WTC11 (cell line): ENCODE measurements at regions not wholly inside any gene's neighbourhood (a gene's known extent, or its start where the extent isn't known, plus 50 kb on each side); places are given as distances from the start of the nearest gene placed in this dataset.

ENCODE experiments used
- ATAC-seq: fragments of 200-7000 bp; cut with Tn5 transposase; 2 replicates; pipeline ENCODE4 v1.10.0; 2021; ENCODE audit warnings: mild to moderate bottlenecking, moderate library complexity
- CTCF ChIA-PET: fragments of 300-600 bp; sonication (Branson Sonifier 250); formaldehyde crosslinking; loops from one replicate; lab custom pipeline; 2021; ENCODE audit warnings: antibody characterized with exemption; lab: Charles Lee
- POLR2A ChIA-PET: fragments of 350-600 bp; sonication (Branson Sonifier 250); formaldehyde crosslinking; loops from one replicate; lab custom pipeline; 2021; ENCODE audit warnings: antibody characterized with exemption; lab: Charles Lee
- DNase-seq: peaks from one replicate; pipeline ENCODE4 v3.0.0; 2021; ENCODE audit warnings: low spot score
- H3K27ac Mint-ChIP-seq: 2 replicates; pipeline ENCODE4 v1.8.0; 2021; ENCODE audit warnings: mixed read lengths
- H3K27me3 Mint-ChIP-seq: 2 replicates; pipeline ENCODE4 v1.8.0; 2021; ENCODE audit warnings: low read depth, mild to moderate bottlenecking, moderate library complexity, mixed read lengths
- H3K36me3 Mint-ChIP-seq: 2 replicates; pipeline ENCODE4 v1.8.0; 2021; ENCODE audit warnings: mixed read lengths
- H3K4me1 Mint-ChIP-seq: 2 replicates; pipeline ENCODE4 v1.8.0; 2022; ENCODE audit warnings: mixed read lengths
- H3K4me3 Mint-ChIP-seq: 2 replicates; pipeline ENCODE4 v1.8.0; 2021; ENCODE audit warnings: mild to moderate bottlenecking, moderate library complexity, mixed read lengths
- H3K9me3 Mint-ChIP-seq: 2 replicates; pipeline ENCODE4 v1.8.0; 2021; ENCODE audit warnings: mixed read lengths
- AR ChIP-seq: fragments of 250-450 bp; sonication (Bioruptor Pico); IDR thresholded peaks from 2 replicates; pipeline ENCODE4 v1.9.0; 2021; ENCODE audit warnings: mild to moderate bottlenecking
- ARID4B ChIP-seq: sonication (generic); formaldehyde crosslinking; IDR thresholded peaks from 2 replicates; pipeline ENCODE4 v1.8.0; 2023; ENCODE audit warnings: missing genetic modification reagents, mild to moderate bottlenecking, borderline replicate concordance
- ATF2 ChIP-seq: sonication (generic); formaldehyde crosslinking; IDR thresholded peaks from 2 replicates; pipeline ENCODE4 v1.8.1; 2022; ENCODE audit warnings: low read depth, missing genetic modification reagents, borderline replicate concordance
- ATF3 ChIP-seq: sonication (generic); formaldehyde crosslinking; conservative IDR thresholded peaks from 2 replicates; pipeline ENCODE4 v1.8.1; 2022; ENCODE audit warnings: mild to moderate bottlenecking, missing genetic modification reagents
- ATF6 ChIP-seq: sonication (generic); formaldehyde crosslinking; IDR thresholded peaks from 2 replicates; pipeline ENCODE4 v1.8.1; 2023; ENCODE audit warnings: mild to moderate bottlenecking, missing genetic modification reagents
- CDX4 ChIP-seq: fragments of 250-450 bp; sonication (Bioruptor Pico); IDR thresholded peaks from 2 replicates; pipeline ENCODE4 v1.9.0; 2021; ENCODE audit warnings: moderate library complexity, mild to moderate bottlenecking, inconsistent platforms, borderline replicate concordance
- EMX1 ChIP-seq: fragments of 250-450 bp; sonication (Bioruptor Pico); IDR thresholded peaks from 2 replicates; pipeline ENCODE4 v1.8.0; 2021; ENCODE audit warnings: mild to moderate bottlenecking
- ESRRA ChIP-seq: sonication (generic); formaldehyde crosslinking; IDR thresholded peaks from 2 replicates; pipeline ENCODE4 v1.8.1; 2022; ENCODE audit warnings: mild to moderate bottlenecking, missing genetic modification reagents, borderline replicate concordance
- GABPB1 ChIP-seq: sonication (generic); formaldehyde crosslinking; IDR thresholded peaks from 2 replicates; pipeline ENCODE4 v1.8.1; 2023; ENCODE audit warnings: mild to moderate bottlenecking, missing genetic modification reagents
- HMGA2 ChIP-seq: fragments of 250-450 bp; sonication (Bioruptor Pico); IDR thresholded peaks from 2 replicates; pipeline ENCODE4 v1.4.0; 2021; ENCODE audit warnings: mild to moderate bottlenecking, moderate library complexity
- HMGXB4 ChIP-seq: sonication (generic); formaldehyde crosslinking; IDR thresholded peaks from 2 replicates; pipeline ENCODE4 v1.8.1; 2023; ENCODE audit warnings: mild to moderate bottlenecking, moderate library complexity, missing genetic modification reagents
- MXD4 ChIP-seq: fragments of 250-450 bp; sonication (Bioruptor Pico); IDR thresholded peaks from 2 replicates; pipeline ENCODE4 v1.8.0; 2021; ENCODE audit warnings: mild to moderate bottlenecking, moderate library complexity, borderline replicate concordance
- PREB ChIP-seq: sonication (generic); formaldehyde crosslinking; IDR thresholded peaks from 2 replicates; pipeline ENCODE4 v1.8.1; 2022; ENCODE audit warnings: mild to moderate bottlenecking, missing genetic modification reagents, moderate library complexity, borderline replicate concordance
- PRRX2 ChIP-seq: fragments of 250-450 bp; sonication (Bioruptor Pico); IDR thresholded peaks from 2 replicates; pipeline ENCODE4 v1.8.0; 2021; ENCODE audit warnings: mild to moderate bottlenecking
- SMAD3 ChIP-seq: sonication (generic); formaldehyde crosslinking; IDR thresholded peaks from 2 replicates; pipeline ENCODE4 v1.8.0; 2022; ENCODE audit warnings: missing genetic modification reagents, mild to moderate bottlenecking, borderline replicate concordance
- SOX15 ChIP-seq: fragments of 250-450 bp; sonication (Bioruptor Pico); IDR thresholded peaks from 2 replicates; pipeline ENCODE4 v1.9.0; 2021; ENCODE audit warnings: mild to moderate bottlenecking
- ZBTB21 ChIP-seq: sonication (generic); formaldehyde crosslinking; IDR thresholded peaks from 2 replicates; pipeline ENCODE4 v1.8.1; 2023; ENCODE audit warnings: mild to moderate bottlenecking, missing genetic modification reagents, borderline replicate concordance
- ZNF121 ChIP-seq: sonication (generic); formaldehyde crosslinking; IDR thresholded peaks from 2 replicates; pipeline ENCODE4 v1.8.0; 2023; ENCODE audit warnings: missing genetic modification reagents

GRCh38 chr4:81348086-81348777 is 123.5 kb downstream of the RASGEF1B start (continued):
- TF ChIP-seq GABPB1 (no peak), EMX1 (CRISPR knock-in tag) (no peak)

- no peak for ATAC-seq
- Mint-ChIP-seq H3K27me3 (no peaks in the 10 kb centered on the region), H3K9me3 (no peaks in the 10 kb centered on the region), H3K36me3 (no peaks in the 10 kb centered on the region), H3K4me1 (peaks cover 7% of the 10 kb centered on the region), H3K27ac (no peak overlapping the region), H3K4me3 (no peak overlapping the region)
- CTCF ChIA-PET: no interaction called here
- POLR2A ChIA-PET: no interaction called here
- no peak for TF ChIP-seq ESRRA
- TF ChIP-seq ATF2 (CRISPR knock-in tag): no peak
- TF ChIP-seq ZBTB21 (CRISPR knock-in tag): no peak
- no peak for TF ChIP-seq ATF6
- no peak for TF ChIP-seq SOX15 (CRISPR knock-in tag)
- TF ChIP-seq HMGXB4 (CRISPR knock-in tag): no peak
- DNase-seq: no peak
Measured at GRCh38 chr4:81346719-81347118, 125.0 kb downstream of the RASGEF1B start.

GRCh38 chr4:81343536-81343935 is 128.2 kb downstream of the RASGEF1B start:
- no peaks in the 10 kb centered on the region for H3K9me3 Mint-ChIP-seq
- H3K27me3 Mint-ChIP-seq: no peaks in the 10 kb centered on the region
- POLR2A ChIA-PET: no interaction called here
- DNase-seq (no peak), ATAC-seq (no peak)
- no peaks in the 10 kb centered on the region for H3K36me3 Mint-ChIP-seq
- H3K4me1 Mint-ChIP-seq: peaks cover 7% of the 10 kb centered on the region
- no peak overlapping the region for H3K4me3 Mint-ChIP-seq
- H3K27ac Mint-ChIP-seq: no peak overlapping the region
- CTCF ChIA-PET: interaction anchor here (1.2 kb wide), 2 partner anchors 8 to 274 kb away, joined by 3 to 4 read pairs; no protein-coding TSS in a partner anchor
- TF ChIP-seq CDX4 (CRISPR knock-in tag): no peak
- no peak for TF ChIP-seq ZNF121 (CRISPR knock-in tag)
- no peak for TF ChIP-seq ARID4B (CRISPR knock-in tag)
- TF ChIP-seq ZBTB21 (CRISPR knock-in tag): no peak
- TF ChIP-seq AR: no peak
- no peak for TF ChIP-seq SMAD3
- TF ChIP-seq PREB (CRISPR knock-in tag): no peak
- no peak for TF ChIP-seq PRRX2 (CRISPR knock-in tag)
- no peak for TF ChIP-seq HMGA2 (CRISPR knock-in tag)
- TF ChIP-seq MXD4: no peak
- no peak for TF ChIP-seq ATF3
